Left lobe of liver (tissue), 2 donors: ENCODE measurements at regions not wholly inside any gene's neighbourhood (a gene's known extent, or its start where the extent isn't known, plus 50 kb on each side); places are given as distances from the start of the nearest gene placed in this dataset.

Source experiments
- ATAC-seq: fragments of 200-7000 bp; cut with Tn5 transposase; one replicate; pipeline ENCODE4 v1.9.1; 2020; ENCODE audit warnings: mild to moderate bottlenecking, moderate library complexity
- DNase-seq: peaks from one replicate; pipeline ENCODE4 v3.0.0-alpha.2; 2020; ENCODE audit warnings: low spot score
- donor health status: DM: no; HTN: no; CAD: no; lungs with moderate emphysema.
- donor health status: DM: no; HTN: yes; CAD: no.

GRCh38 chr1:165036403-165036802 lies 320.1 kb downstream of the LMX1A start:
- ATAC-seq: no peak
- DNase-seq: no peak

DNA sequence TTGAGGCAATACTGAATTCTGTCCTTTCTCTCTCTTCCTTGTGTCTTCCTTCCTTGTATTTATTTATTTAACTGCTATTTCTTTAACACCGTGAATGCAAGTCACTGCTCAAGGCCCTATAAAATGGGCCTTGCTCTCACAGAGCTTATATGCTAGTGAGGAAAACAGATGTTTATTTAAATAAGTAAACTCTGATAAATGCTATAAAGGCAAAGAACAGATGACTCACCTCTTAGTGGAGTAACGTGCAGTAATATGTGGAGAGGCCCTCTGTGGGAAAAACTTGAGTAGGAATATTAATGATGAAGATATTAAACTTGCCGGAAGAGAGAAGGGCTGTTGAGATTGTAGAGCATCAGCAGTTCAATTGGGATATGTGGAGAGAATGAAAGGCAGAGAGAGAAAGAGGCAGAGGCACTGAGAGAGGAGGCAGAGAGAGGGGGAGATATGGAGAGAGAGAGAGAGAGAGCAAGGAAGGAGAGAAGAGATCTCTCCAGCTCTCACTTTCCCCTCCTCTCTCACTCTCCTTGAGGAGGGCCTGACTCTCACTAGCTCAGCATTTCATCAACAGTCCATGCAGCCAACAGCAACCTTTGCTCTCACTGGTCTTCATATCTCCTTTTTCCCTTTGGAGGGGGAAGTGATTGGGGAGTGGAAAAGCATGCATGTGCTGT lies 322.2 kb downstream of the LMX1A start:
- no peak for DNase-seq
- ATAC-seq: no peak

GRCh38 chr1:165031001-165031400 lies 325.5 kb downstream of the LMX1A start:
- ATAC-seq: no peak

GRCh38 chr1:165025805-165026204 lies 330.7 kb downstream of the LMX1A start:
- ATAC-seq (no peak), DNase-seq (no peak)

More at GRCh38 chr1:165031001-165031400, 325.5 kb downstream of the LMX1A start:
- DNase-seq: no peak

GRCh38 chr1:165014753-165015152 lies 341.8 kb downstream of the LMX1A start:
- no peak for DNase-seq
- ATAC-seq: no peak

DNA sequence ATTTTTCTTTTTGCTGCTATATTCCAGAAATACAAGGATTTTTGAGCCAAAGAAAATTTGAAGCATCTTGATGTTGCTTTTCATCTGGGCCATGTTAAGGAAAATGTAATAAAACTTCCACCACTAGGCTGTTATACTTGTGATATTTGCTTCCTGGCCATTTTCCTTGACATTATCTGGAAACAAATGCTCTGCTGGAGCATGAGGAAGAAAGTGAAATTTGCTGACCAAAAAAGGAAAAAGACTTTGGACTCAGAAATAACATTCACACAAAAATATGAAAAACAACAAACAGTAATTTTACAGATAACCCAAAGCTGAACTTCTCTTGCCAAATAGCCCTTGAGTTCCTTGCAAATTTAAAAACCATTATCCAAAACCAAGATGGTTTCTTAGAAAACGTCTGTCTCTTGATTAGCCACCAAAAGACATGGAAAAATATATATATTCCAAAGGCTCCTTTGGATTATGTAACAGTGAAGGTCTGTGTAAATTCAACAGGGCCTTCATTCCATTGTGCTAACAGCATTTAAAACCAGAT lies 344.5 kb downstream of the LMX1A start:
- DNase-seq (no peak), ATAC-seq (no peak)

GRCh38 chr1:165011186-165011585 lies 345.3 kb downstream of the LMX1A start:
- ATAC-seq: no peak
- DNase-seq: no peak

DNA sequence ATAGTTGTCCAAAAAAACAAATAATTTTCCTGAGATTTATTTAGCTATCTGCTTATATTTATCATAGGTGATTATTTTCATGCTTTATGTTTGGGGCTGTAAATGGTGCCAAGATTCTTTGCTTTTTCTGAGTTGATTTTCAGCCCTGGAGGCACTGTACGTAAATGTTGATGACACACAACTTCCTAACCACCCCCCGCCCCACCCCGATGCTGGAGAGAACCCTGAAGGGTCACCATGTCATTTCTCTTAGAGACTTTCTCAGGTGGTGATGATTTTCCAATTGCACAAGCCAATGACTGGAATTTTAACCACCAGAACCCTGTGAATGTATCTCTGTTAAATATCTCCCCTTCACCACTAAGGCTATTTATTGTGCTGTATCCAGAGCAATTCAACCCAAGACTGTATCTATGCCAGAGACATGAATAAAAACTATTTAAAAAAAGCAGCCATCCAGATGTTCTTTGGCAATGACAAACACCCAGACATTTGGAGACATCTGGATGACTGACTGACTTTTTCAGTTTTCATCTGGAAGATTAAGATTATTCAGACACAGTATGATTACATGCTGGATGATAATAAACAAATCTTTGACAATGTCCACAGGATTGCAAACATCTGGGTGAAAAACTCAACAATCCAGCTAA lies 346.0 kb downstream of the LMX1A start:
- ATAC-seq (no peak), DNase-seq (no peak)

GRCh38 chr1:165006831-165007230 lies 349.7 kb downstream of the LMX1A start:
- ATAC-seq (no peak), DNase-seq (no peak)

DNA sequence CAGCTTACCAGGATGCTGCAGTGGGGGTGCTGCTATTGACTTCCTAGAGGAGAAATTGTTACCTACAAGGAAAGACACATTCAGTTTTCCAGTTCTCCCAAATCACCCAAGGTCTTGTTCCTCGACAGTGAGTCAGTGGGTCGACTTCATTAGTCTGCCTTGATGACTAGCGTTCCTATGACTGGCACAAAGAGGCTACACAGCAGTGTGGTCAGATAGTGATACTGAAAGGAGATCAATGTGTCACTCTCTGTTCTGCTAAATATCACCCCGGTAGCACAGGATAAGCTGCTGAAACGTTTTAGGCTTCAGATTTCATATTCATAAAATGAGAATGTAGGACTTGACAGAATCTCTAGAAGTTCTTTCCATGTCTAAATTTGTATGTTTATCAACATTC lies 357.4 kb downstream of the LMX1A start:
- DNase-seq (no peak), ATAC-seq (no peak)

GRCh38 chr1:164991763-164992314 lies 364.7 kb downstream of the LMX1A start:
- DNase-seq (no peak), ATAC-seq (no peak)

GRCh38 chr1:164983023-164983650 lies 373.4 kb downstream of the LMX1A start:
- ATAC-seq (no peak), DNase-seq (no peak)

- no peak for ATAC-seq
- no peak for DNase-seq
Measured at GRCh38 chr1:164982545-164982944, 374.0 kb downstream of the LMX1A start.

GRCh38 chr1:164977561-164977960 lies 379.0 kb downstream of the LMX1A start:
- DNase-seq: no peak
- no peak for ATAC-seq

- DNase-seq: no peak
- no peak for ATAC-seq
Measured at GRCh38 chr1:164971921-164972415, 384.5 kb downstream of the LMX1A start.

GRCh38 chr1:164971391-164971790 lies 385.1 kb downstream of the LMX1A start:
- DNase-seq: no peak
- ATAC-seq: no peak

DNA sequence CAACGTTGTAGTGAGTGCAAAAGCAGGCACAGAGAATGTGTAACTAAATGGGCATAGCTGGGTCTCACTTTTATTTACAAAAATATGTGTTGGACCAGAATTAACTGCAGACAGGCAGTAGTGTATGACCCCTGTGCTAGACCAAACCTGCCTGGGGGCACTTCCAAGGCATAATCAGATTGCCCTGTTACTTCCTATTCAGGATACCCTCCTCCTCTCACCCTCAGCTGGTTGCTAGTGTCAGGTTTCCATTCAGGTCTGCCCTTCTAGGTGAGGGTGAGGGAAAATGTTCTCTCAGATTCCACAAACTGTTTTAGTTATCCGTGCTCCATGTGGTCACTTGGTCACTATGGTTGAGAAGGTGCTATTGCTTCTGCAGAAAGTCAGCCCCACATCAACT lies 387.3 kb downstream of the LMX1A start:
- DNase-seq: no peak
- no peak for ATAC-seq

GRCh38 chr1:164967300-164967699 lies 389.2 kb downstream of the LMX1A start:
- DNase-seq: no peak
- ATAC-seq: no peak

- DNase-seq (no peak), ATAC-seq (no peak)
Measured at GRCh38 chr1:164961715-164962114, 394.8 kb downstream of the LMX1A start.

DNA sequence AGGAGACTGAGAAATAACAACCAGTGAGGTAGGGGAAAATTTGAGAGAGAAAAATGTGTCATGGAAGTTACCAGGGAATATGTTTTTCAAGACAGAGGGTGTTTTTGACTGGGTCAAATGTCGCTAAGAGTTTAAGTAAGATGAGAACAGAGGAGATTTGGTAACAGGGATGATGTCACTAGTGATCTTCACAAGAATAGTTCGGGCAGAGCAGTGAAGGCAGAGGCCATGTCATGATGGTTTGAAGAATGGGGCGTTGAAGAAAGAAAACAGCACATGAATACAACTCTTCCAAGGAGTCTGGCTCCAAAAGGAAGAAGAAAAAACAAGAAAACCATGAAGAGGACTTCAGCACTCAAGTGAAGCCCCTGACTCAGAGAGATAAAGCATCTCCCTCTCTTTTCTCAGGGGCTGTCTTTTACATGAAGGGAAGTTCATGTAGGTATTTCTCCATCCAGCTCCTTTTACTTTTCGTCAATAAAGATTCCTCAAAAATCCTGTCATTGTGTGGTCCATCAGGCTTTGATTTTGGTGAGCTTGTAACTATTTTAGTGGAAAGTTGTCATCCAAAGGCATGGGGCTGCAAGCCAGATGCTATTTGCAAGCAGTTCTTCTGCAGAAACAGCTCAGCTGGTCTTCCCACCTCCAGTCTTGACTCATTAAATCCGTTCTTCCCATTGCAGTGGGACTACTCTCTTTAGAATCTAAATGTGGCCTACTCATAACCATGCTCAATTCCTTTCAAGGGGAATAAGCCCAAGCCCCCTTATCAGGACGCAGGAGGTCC lies 397.3 kb downstream of the LMX1A start:
- ATAC-seq (no peak), DNase-seq (no peak)

DNA sequence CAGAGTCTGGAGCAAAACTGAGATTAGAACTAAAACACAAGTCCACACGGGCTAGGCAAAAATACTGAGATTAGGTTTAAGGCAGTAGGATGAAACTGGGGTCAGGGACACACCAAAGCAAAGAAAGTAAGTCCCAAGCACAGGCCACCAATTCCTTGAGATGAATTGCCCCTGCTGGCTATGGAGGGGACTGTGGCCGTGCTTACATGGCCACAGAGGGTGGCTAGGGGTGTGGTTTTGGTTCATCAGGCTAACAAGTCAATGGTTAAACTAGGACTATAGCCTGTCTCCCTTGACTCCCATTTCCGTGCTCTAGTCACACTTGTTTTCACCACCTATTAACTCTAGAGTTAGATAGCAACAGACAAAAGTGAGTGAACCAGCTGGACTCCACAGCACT lies 394.8 kb downstream of the PBX1 start:
- ATAC-seq (no peak), DNase-seq (no peak)
